GM23338 (cell line): ENCODE measurements at regions not wholly inside any gene's neighbourhood (a gene's known extent, or its start where the extent isn't known, plus 50 kb on each side); places are given as distances from the start of the nearest gene placed in this dataset.

Experiments
- ATAC-seq: fragments of 200-7000 bp; cut with Tn5 transposase; 3 replicates; pipeline ENCODE4 v1.9.1; 2020
- DNase-seq: peaks from one replicate; pipeline ENCODE4 v3.0.0-alpha.2; 2015; ENCODE audit warnings: low spot score
- H2AFZ ChIP-seq: fragments of 200-600 bp; sonication (generic); 2 replicates; pipeline ENCODE4 v1.8.0; 2016; ENCODE audit warnings: antibody characterized with exemption, mild to moderate bottlenecking, moderate library complexity
- H3F3A ChIP-seq: fragments of 200-600 bp; sonication (generic); replicated peaks from 2 replicates; pipeline ENCODE4 v1.8.0; 2017; ENCODE audit warnings: antibody characterized with exemption, mixed run types, low read depth
- H3K27ac ChIP-seq: fragments of 200-600 bp; sonication (generic); 2 replicates; pipeline ENCODE4 v1.6.1; 2016; ENCODE audit warnings: low read depth
- H3K27me3 ChIP-seq: fragments of 200-600 bp; sonication (generic); 2 replicates; pipeline ENCODE4 v1.8.0; 2016; ENCODE audit warnings: mild to moderate bottlenecking, mixed run types, moderate library complexity; ENCODE audit not compliant: insufficient read depth
- H3K36me3 ChIP-seq: fragments of 200-600 bp; sonication (generic); 2 replicates; pipeline ENCODE4 v1.8.0; 2016; ENCODE audit warnings: mild to moderate bottlenecking; ENCODE audit not compliant: insufficient read depth
- H3K4me1 ChIP-seq: fragments of 200-600 bp; sonication (generic); 2 replicates; pipeline ENCODE4 v1.8.0; 2016; ENCODE audit warnings: mild to moderate bottlenecking, moderate library complexity; ENCODE audit not compliant: insufficient read depth
- H3K4me2 ChIP-seq: fragments of 200-600 bp; sonication (generic); 2 replicates; pipeline ENCODE4 v1.7.1; 2017; ENCODE audit warnings: mixed run types
- H3K4me3 ChIP-seq: fragments of 200-600 bp; sonication (generic); 2 replicates; pipeline ENCODE4 v1.6.1; 2016; ENCODE audit warnings: mixed run types
- H3K79me2 ChIP-seq: fragments of 200-600 bp; sonication (generic); replicated peaks from 2 replicates; pipeline ENCODE4 v1.8.0; 2017; ENCODE audit warnings: mild to moderate bottlenecking; ENCODE audit not compliant: insufficient read depth
- H3K9me2 ChIP-seq: fragments of 200-600 bp; sonication (generic); 2 replicates; pipeline ENCODE4 v1.8.0; 2017; ENCODE audit not compliant: insufficient read depth
- H4K20me1 ChIP-seq: fragments of 200-600 bp; sonication (generic); replicated peaks from 2 replicates; pipeline ENCODE4 v1.8.0; 2017; ENCODE audit warnings: mild to moderate bottlenecking; ENCODE audit not compliant: insufficient read depth
- H3K27ac Mint-ChIP-seq: 2 replicates; pipeline ENCODE4 v1.8.0; 2020; ENCODE audit warnings: inconsistent platforms, mild to moderate bottlenecking, moderate library complexity, mixed read lengths
- H3K27me3 Mint-ChIP-seq: 3 replicates; pipeline ENCODE4 v1.8.0; 2022; ENCODE audit warnings: low read depth, mild to moderate bottlenecking, moderate library complexity, mixed read lengths, inconsistent platforms; ENCODE audit not compliant: insufficient read depth, poor library complexity
- H3K36me3 Mint-ChIP-seq: 3 replicates; pipeline ENCODE4 v1.8.0; 2021; ENCODE audit warnings: low read depth, mild to moderate bottlenecking, inconsistent platforms, moderate library complexity, mixed read lengths
- H3K4me1 Mint-ChIP-seq: 3 replicates; pipeline ENCODE4 v1.8.0; 2020; ENCODE audit warnings: mild to moderate bottlenecking, inconsistent platforms, mixed read lengths
- H3K4me3 Mint-ChIP-seq: 3 replicates; pipeline ENCODE4 v1.8.0; 2021; ENCODE audit warnings: moderate library complexity, mild to moderate bottlenecking, inconsistent platforms, mixed read lengths
- H3K9me3 Mint-ChIP-seq: 3 replicates; pipeline ENCODE4 v1.8.0; 2020; ENCODE audit warnings: moderate library complexity, mild to moderate bottlenecking, inconsistent platforms, mixed read lengths
- CREB1 ChIP-seq: fragments of 250-450 bp; sonication (Bioruptor Pico); IDR thresholded peaks from 2 replicates; pipeline ENCODE4 v1.5.0; 2020; ENCODE audit warnings: low read depth, mild to moderate bottlenecking, moderate library complexity
- ETS1 ChIP-seq: IDR thresholded peaks from 2 replicates; pipeline ENCODE4 v1.6.1; 2016; ENCODE audit warnings: antibody characterized with exemption
- EZH2 ChIP-seq: fragments of 200-600 bp; sonication (generic); IDR thresholded peaks from one replicate; pipeline ENCODE4 v1.8.0; 2017; ENCODE audit warnings: antibody characterized with exemption, mild to moderate bottlenecking, low read depth; ENCODE audit not compliant: unreplicated experiment
- EZH2phosphoT487 ChIP-seq: fragments of 200-600 bp; sonication (generic); IDR thresholded peaks from one replicate; pipeline ENCODE4 v1.8.1; 2018; ENCODE audit warnings: antibody characterized with exemption; ENCODE audit not compliant: unreplicated experiment
- JUNB ChIP-seq: IDR thresholded peaks from one replicate; pipeline ENCODE4 v1.6.1; 2016; ENCODE audit warnings: antibody characterized with exemption; ENCODE audit not compliant: unreplicated experiment
- NANOG ChIP-seq: IDR thresholded peaks from 2 replicates; pipeline ENCODE4 v1.6.1; 2016; ENCODE audit warnings: antibody characterized with exemption, borderline replicate concordance
- REST ChIP-seq: IDR thresholded peaks from one replicate; pipeline ENCODE4 v1.6.1; 2018; ENCODE audit warnings: antibody characterized with exemption; ENCODE audit not compliant: unreplicated experiment
- STAT1 ChIP-seq: IDR thresholded peaks from one replicate; pipeline ENCODE4 v1.6.1; 2016; ENCODE audit warnings: antibody characterized with exemption; ENCODE audit not compliant: unreplicated experiment
- ZNF331 ChIP-seq: fragments of 250-450 bp; sonication (Bioruptor Pico); IDR thresholded peaks from 2 replicates; pipeline ENCODE4 v1.5.0; 2020; ENCODE audit warnings: low read depth, mild to moderate bottlenecking, moderate library complexity
- ZNF462 ChIP-seq: fragments of 250-450 bp; sonication (Bioruptor Pico); IDR thresholded peaks from 2 replicates; pipeline ENCODE4 v1.5.0; 2020; ENCODE audit warnings: mild to moderate bottlenecking, moderate library complexity

GRCh38 chr6:165222315-165223025 lies 86.9 kb downstream of the C6orf118 start:
- no peaks in the 10 kb centered on the region for H4K20me1 ChIP-seq
- no peaks in the 10 kb centered on the region for H3K36me3 ChIP-seq
- no peak for ATAC-seq
- no peaks in the 10 kb centered on the region for H3K4me1 ChIP-seq
- no peaks in the 10 kb centered on the region for H3K79me2 ChIP-seq
- H3K4me2 ChIP-seq: no peak overlapping the region
- H2AFZ ChIP-seq: no peak overlapping the region
- no peak overlapping the region for H3K27ac ChIP-seq
- no peaks in the 10 kb centered on the region for H3K27me3 ChIP-seq
- Mint-ChIP-seq H3K36me3 (no peaks in the 10 kb centered on the region), H3K4me1 (no peaks in the 10 kb centered on the region), H3K4me3 (no peak overlapping the region), H3K27me3 (peaks cover 5% of the 10 kb centered on the region), H3K27ac (peak overlapping the region; percentile 14; the same call in 1 of the 2 replicates), H3K9me3 (peaks cover 6% of the 10 kb centered on the region; the same call in 2 of the 3 replicates)
- H3F3A ChIP-seq: no peaks in the 10 kb centered on the region
- no peak for DNase-seq
- H3K9me2 ChIP-seq: 0 out of 2 replicates have a peak, but pooled peaks cover 7% of the 10 kb centered on the region
- TF ChIP-seq JUNB (no peak), STAT1 (no peak), EZH2 (no peak), CREB1 (CRISPR knock-in tag) (no peak), ZNF462 (CRISPR knock-in tag) (no peak), NANOG (no peak)
- no peak overlapping the region for H3K4me3 ChIP-seq

GRCh38 chr6:165220045-165220444 lies 89.4 kb downstream of the C6orf118 start:
- no peaks in the 10 kb centered on the region for H3K36me3 ChIP-seq
- H3K27me3 ChIP-seq: no peaks in the 10 kb centered on the region
- no peak overlapping the region for H2AFZ ChIP-seq
- no peaks in the 10 kb centered on the region for H3K27me3 Mint-ChIP-seq
- H3K4me1 Mint-ChIP-seq: no peaks in the 10 kb centered on the region
- H3K4me1 ChIP-seq: no peaks in the 10 kb centered on the region
- DNase-seq (no peak), ATAC-seq (no peak)
- no peak overlapping the region for H3K4me3 Mint-ChIP-seq
- H3K9me2 ChIP-seq: no peaks in the 10 kb centered on the region
- no peaks in the 10 kb centered on the region for H3K36me3 Mint-ChIP-seq
- H3K27ac Mint-ChIP-seq: no peak overlapping the region
- no peaks in the 10 kb centered on the region for H3K79me2 ChIP-seq
- H3F3A ChIP-seq: no peaks in the 10 kb centered on the region
- no peak overlapping the region for H3K4me3 ChIP-seq
- no peak overlapping the region for H3K4me2 ChIP-seq
- peaks cover 3% of the 10 kb centered on the region; the same call in 1 of the 3 replicates for H3K9me3 Mint-ChIP-seq
- no peaks in the 10 kb centered on the region for H4K20me1 ChIP-seq
- no peak overlapping the region for H3K27ac ChIP-seq
- no peak for TF ChIP-seq EZH2phosphoT487
- TF ChIP-seq ZNF331 (CRISPR knock-in tag): no peak
- no peak for TF ChIP-seq REST
- no peak for TF ChIP-seq EZH2
- no peak for TF ChIP-seq JUNB
- no peak for TF ChIP-seq ETS1
